Epithelial cell of prostate (primary cell): ENCODE measurements at regions not wholly inside any gene's neighbourhood (a gene's known extent, or its start where the extent isn't known, plus 50 kb on each side); places are given as distances from the start of the nearest gene placed in this dataset.
"Not testable (repeated sequence)": the region's sequence is repeated elsewhere in the genome, so short reads cannot be mapped to it uniquely, and the experiment has no call there.

Experiments used
- DNase-seq: peaks from one replicate; pipeline ENCODE4 v3.0.0-alpha.2; 2011; ENCODE audit warnings: low read depth, low spot score
- H3K27ac ChIP-seq: fragments of 450-650 bp; 2 replicates; pipeline ENCODE4 v1.5.1; 2017; ENCODE audit warnings: mild to moderate bottlenecking

DNA sequence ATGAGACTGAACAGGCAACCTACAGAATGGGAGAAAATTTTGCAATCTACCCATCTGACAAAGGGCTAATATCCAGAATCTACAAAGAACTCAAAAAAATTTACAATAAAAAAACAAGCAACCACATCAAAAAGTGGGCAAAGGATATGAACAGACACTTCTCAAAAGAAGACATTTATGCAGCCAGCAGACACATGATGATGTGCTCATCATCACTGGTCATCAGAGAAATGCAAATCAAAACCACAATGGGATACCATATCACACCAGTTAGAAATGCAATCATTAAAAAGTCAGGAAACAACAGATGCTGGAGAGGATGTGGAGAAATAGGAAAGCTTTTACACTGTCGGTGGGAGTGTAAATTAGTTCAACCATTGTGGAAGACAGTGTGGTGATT is 51.7 kb upstream of the PAXBP1 start:
- not testable (repeated sequence) for DNase-seq, H3K27ac ChIP-seq

DNA sequence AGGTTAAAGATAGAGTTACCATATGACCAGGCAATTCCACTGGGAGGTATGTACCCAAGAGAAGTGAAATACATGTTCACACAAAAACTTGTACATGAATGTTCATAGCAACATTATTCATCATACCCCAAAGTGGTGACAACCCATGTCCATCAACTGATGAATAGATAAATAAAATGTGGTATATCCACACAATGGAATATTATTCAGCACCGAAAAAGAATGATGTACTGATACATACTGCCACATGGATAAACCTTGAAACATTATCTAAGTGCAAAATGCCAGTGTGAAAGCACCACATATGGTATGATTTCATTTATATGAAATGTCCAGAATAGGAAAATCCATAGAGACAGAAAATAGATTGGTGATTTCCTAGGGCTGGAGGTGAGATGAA is 53.4 kb upstream of the PAXBP1 start:
- no peak overlapping the region for H3K27ac ChIP-seq
- DNase-seq: no peak

DNA sequence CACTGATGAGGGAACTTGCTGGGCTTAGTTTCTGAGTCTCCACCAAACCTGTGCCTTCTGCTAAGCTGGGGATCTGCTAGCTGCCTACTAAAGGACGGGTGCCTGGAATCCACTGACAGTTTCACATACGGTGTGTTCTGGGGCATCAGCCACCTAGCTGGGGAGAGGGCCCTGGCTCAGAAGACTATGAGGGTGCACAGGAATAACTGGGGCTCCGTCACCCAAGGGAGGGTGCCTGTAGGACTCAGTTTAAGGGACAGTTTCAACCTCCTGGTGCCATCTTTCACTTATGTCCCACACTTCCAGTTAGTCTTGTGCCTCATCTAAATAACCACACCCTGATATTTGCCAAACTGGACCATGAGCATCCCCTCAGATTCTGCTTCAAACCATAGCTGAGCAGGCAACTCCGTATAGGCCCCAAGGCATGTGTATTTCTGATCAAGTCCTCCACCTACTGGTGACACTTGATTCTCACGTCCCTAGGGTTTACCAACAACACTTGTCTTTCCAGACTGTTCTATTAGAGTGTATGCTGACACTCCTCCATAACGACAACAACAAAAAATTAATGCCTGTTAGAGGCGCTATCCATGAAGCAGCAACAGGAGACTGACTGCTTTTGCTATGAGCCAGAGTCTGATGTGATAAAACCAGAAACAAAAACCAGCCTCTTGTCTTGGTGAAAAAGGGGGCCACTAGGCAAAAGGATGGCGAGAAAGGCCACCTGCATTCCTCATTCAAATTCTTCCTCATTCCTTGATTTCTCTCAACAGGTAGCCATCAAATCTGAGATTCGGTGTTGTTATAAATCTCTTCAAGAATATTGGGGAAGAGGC is 55.0 kb upstream of the PAXBP1 start:
- peak; percentile 14 for DNase-seq
- H3K27ac ChIP-seq: no peak overlapping the region

GRCh38 chr21:32828908-32829307 is 57.4 kb upstream of the PAXBP1 start:
- DNase-seq: no peak

DNA sequence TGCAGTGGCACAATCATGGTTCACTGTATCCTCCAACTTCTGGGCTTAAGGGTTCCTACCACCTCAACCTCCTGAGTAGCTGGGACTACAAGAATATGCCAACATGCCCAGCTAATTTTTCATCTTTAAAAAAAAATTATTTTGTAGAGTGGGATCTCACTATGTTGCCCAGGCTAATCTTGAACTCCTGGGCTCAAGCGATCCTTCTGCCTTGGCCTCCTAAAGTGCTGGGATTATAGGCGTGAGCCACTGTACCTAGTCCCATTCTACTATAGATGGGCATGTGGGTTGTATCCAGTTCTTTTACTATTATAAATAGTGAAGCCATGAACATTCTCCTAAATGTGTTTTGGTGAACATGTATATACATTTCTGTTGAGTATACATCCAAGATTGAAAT is 57.9 kb upstream of the PAXBP1 start:
- no peak for DNase-seq
- no peak overlapping the region for H3K27ac ChIP-seq

More at GRCh38 chr21:32828908-32829307, 57.4 kb upstream of the PAXBP1 start:
- no peak overlapping the region for H3K27ac ChIP-seq

DNA sequence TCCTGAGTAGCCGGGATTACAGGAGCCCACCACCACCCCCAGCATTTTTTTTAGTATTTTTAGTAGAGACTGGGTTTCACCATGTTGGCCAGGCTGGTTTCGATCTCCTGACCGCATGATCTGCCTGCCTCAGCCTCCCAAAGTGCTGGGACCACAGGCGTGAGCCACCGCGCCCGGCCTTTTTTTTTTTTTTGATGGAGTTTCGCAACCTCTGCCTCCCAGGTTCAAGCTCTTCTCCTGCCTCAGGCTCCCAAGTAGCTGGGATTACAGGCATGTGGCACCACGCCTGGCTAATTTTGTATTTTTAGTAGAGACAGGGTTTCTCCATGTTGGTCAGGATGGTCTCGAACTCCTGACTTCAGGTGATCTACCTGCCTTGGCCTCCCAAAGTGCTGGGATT is 60.2 kb upstream of the PAXBP1 start:
- H3K27ac ChIP-seq, DNase-seq: not testable (repeated sequence)

- no peak for DNase-seq
Observed at GRCh38 chr21:32834211-32834915, 62.8 kb upstream of the PAXBP1 start.

DNA sequence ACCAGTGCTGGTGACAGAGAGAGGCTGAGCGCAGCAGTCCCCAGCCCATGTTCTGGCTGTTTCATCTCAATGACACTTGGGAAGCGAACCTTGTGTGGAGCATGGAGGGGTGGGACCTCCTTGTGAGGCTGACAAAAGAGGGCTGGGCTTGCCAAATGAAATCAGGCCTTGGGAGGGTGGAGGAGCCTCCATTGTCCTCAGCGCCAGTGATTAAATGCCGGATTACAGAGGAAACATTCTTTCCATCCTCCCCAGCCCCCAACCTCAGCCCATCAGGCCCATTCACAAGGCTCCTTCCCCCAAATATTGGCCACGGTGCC is 63.3 kb upstream of the PAXBP1 start:
- no peak overlapping the region for H3K27ac ChIP-seq
- DNase-seq: no peak

More at GRCh38 chr21:32834211-32834915, 62.8 kb upstream of the PAXBP1 start:
- H3K27ac ChIP-seq: no peak overlapping the region

DNA sequence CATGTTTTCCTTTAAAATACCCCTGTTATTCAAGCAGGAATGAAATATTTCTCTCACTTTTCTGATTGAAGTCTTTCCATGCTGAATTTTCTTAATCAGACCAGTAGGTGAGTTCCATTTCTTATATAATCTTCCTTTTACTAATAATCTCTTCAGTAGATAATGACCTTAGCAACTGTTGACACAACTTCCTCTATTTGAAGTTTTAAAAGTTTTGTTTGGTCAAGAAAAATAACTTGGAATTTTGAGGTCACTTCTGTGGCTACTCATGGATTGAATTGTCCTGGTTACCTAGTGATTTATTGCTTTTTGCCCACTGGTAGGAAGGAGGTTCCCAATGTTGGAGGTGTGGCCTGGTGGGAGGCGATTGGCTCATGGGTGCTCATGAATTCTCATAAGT is 70.6 kb upstream of the PAXBP1 start:
- DNase-seq: no peak
- no peak overlapping the region for H3K27ac ChIP-seq

DNA sequence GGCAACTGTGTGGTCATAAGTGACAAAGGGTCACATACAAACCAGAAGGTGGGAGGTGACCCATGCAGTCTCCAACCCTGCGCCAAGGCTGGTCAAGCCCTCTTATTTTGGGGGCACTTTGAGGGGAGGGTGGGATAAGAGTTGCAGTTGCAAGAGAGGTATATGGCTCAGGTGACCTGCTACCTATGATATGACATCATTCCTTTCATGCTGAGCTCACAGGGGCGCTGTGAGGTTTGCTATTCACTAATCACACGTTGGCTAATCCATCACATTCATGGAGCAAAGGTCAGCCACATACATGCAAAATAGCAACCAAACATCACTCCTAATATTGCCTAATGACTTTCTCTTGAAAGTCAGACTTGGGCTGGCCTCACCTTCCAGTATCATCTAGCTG is 72.0 kb upstream of the PAXBP1 start:
- DNase-seq: no peak
- H3K27ac ChIP-seq: no peak overlapping the region

GRCh38 chr21:32844076-32844475 is 72.5 kb upstream of the PAXBP1 start:
- DNase-seq: no peak

GRCh38 chr21:32844653-32845436 is 73.3 kb upstream of the PAXBP1 start:
- peak overlapping the region; percentile 20 for H3K27ac ChIP-seq

More at GRCh38 chr21:32844076-32844475, 72.5 kb upstream of the PAXBP1 start:
- H3K27ac ChIP-seq: no peak overlapping the region

GRCh38 chr21:32858628-32859027 is 87.1 kb upstream of the PAXBP1 start:
- no peak overlapping the region for H3K27ac ChIP-seq
- no peak for DNase-seq

More at GRCh38 chr21:32844653-32845436, 73.3 kb upstream of the PAXBP1 start:
- peak; percentile 33 for DNase-seq

GRCh38 chr21:32860399-32860798 is 88.8 kb upstream of the PAXBP1 start:
- no peak overlapping the region for H3K27ac ChIP-seq
- no peak for DNase-seq

DNA sequence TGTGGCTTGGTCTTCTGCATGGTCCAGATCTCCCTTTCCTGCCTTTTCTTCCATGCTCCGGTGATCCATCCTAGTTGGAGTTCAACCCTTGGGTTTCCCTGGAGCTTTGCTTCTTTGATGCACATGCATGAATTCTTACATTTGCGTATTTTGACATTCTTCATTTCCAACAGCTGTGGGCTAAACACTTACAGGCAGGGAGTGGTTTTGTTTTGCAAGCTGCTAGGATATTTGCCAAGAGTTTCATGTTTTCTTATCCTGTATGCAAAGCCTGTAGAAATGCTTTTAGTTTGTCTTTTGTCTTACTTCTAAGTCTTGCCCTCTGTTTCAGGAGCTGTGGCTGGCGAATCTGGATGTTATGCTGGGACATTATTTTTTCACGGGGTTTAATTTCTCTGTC is 90.3 kb upstream of the PAXBP1 start:
- DNase-seq: no peak
- H3K27ac ChIP-seq: no peak overlapping the region

- no peak overlapping the region for H3K27ac ChIP-seq
- DNase-seq: peak; percentile 10
Observed at GRCh38 chr21:32867597-32867996, 96.0 kb upstream of the PAXBP1 start.

DNA sequence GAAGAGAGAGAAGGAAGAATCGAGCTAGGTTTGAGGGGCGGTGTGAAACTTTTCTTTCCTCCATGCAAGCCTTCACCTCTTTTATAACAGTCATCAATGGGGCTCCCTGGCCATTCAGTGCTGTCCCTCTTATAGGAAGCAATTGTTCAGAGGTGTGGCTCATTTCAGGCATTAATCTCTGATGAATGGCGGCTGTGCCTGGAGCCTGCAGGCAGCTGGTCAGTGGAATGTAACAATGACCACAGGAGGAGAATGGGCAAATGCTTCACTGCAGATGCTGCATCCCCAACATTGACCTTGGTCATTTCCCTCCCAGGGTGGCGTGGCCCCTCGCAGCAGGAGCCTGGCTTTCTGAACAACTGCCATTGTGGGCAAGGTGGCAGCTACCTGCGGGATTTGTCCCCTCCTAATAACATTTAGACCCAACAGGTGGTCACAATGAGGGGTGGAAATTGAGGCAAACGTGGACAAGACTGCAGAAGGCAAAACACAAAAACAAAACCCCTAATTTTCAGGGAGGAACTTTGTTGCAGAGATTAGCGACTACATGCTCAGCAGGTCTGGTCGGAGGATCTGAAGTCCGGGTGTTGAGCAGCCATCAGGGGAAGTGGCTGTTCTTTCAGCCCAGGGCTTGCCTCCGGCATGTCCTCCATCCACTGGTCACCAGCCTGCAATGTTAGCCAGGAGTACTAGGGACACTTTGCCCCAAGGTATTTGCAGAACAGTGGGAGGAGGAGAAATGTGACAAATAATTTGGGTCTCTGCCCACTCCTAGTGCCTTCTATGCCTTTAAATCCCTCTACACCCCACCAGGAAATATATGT is 97.3 kb upstream of the PAXBP1 start:
- no peak overlapping the region for H3K27ac ChIP-seq
- DNase-seq: no peak

- H3K27ac ChIP-seq: no peak overlapping the region
- DNase-seq: no peak
Observed at GRCh38 chr21:32869459-32869858, 97.9 kb upstream of the PAXBP1 start.

GRCh38 chr21:32876426-32876825 is 104.9 kb upstream of the PAXBP1 start:
- no peak for DNase-seq
- no peak overlapping the region for H3K27ac ChIP-seq

- not testable (repeated sequence) for DNase-seq, H3K27ac ChIP-seq
Observed at GRCh38 chr21:32877888-32878287, 106.3 kb upstream of the PAXBP1 start.
